HG03571 (cell line): ENCODE measurements at regions not wholly inside any gene's neighbourhood (a gene's known extent, or its start where the extent isn't known, plus 50 kb on each side); places are given as distances from the start of the nearest gene placed in this dataset.

Source experiments
- ATAC-seq: cut with Tn5 transposase; IDR thresholded peaks from one replicate; pipeline ENCODE4 v1.9.1; 2021; ENCODE audit not compliant: unreplicated experiment

GRCh38 chr10:24104895-24105294, 104.0 kb upstream of the KIAA1217 start:
- no peak for ATAC-seq

- no peak for ATAC-seq
Measured at GRCh38 chr10:24113901-24114300, 95.0 kb upstream of the KIAA1217 start.

- no peak for ATAC-seq
Measured at GRCh38 chr10:24114556-24114955, 94.4 kb upstream of the KIAA1217 start.

GRCh38 chr10:24115403-24115802, 93.5 kb upstream of the KIAA1217 start:
- ATAC-seq, result no peak

GRCh38 chr10:24118246-24118645, 90.7 kb upstream of the KIAA1217 start:
- ATAC-seq, result no peak

- no peak for ATAC-seq
Measured at GRCh38 chr10:24119896-24120295, 89.0 kb upstream of the KIAA1217 start.

- ATAC-seq, result no peak
Measured at GRCh38 chr10:24120646-24121045, 88.3 kb upstream of the KIAA1217 start.

GRCh38 chr10:24127516-24127915, 81.4 kb upstream of the KIAA1217 start:
- ATAC-seq, result no peak

GRCh38 chr10:24128066-24128730, 80.7 kb upstream of the KIAA1217 start:
- no peak for ATAC-seq

GRCh38 chr10:24132741-24133140, 76.2 kb upstream of the KIAA1217 start:
- no peak for ATAC-seq

- ATAC-seq, result no peak
Measured at GRCh38 chr10:24133835-24134234, 75.1 kb upstream of the KIAA1217 start.

GRCh38 chr10:24136070-24136469, 72.9 kb upstream of the KIAA1217 start:
- ATAC-seq, result no peak

GRCh38 chr10:24147321-24147720, 61.6 kb upstream of the KIAA1217 start:
- ATAC-seq, result no peak

- ATAC-seq, result no peak
Measured at GRCh38 chr10:24149640-24150039, 59.3 kb upstream of the KIAA1217 start.

- ATAC-seq, result no peak
Measured at GRCh38 chr10:24150853-24151252, 58.1 kb upstream of the KIAA1217 start.

- no peak for ATAC-seq
Measured at GRCh38 chr10:24152270-24152669, 56.7 kb upstream of the KIAA1217 start.

GRCh38 chr10:24153031-24153430, 55.9 kb upstream of the KIAA1217 start:
- ATAC-seq, result no peak

GRCh38 chr10:24153537-24153936, 55.4 kb upstream of the KIAA1217 start:
- no peak for ATAC-seq

- no peak for ATAC-seq
Measured at GRCh38 chr10:24156686-24157085, 52.3 kb upstream of the KIAA1217 start.

GRCh38 chr10:24157567-24157966, 51.4 kb upstream of the KIAA1217 start:
- ATAC-seq, result no peak
